ENCODE measurements at regions not wholly inside any gene's neighbourhood (a gene's known extent, or its start where the extent isn't known, plus 50 kb on each side); places are given as distances from the start of the nearest gene placed in this dataset.
"Not testable (repeated sequence)": the region's sequence is repeated elsewhere in the genome, so short reads cannot be mapped to it uniquely, and the experiment has no call there.

- no peak for DNase-seq (ENCODE audit: low read depth)
Measured at GRCh38 chr12:78269620-78270019, 438.9 kb downstream of the NAV3 start.

GRCh38 chr12:78271546-78271945 lies 440.9 kb downstream of the NAV3 start:
- no peak for DNase-seq (ENCODE audit: low read depth)

GRCh38 chr12:78275886-78276285 lies 445.2 kb downstream of the NAV3 start:
- no peak for DNase-seq (ENCODE audit: low read depth)

- no peak for DNase-seq (ENCODE audit: low read depth)
Measured at GRCh38 chr12:78278706-78279190, 448.1 kb downstream of the NAV3 start.

GRCh38 chr12:78279567-78279966 lies 448.9 kb downstream of the NAV3 start:
- no peak for DNase-seq (ENCODE audit: low read depth)

- not testable (repeated sequence) for DNase-seq (ENCODE audit: low read depth)
Measured at GRCh38 chr12:78281102-78281501, 450.4 kb downstream of the NAV3 start.

GRCh38 chr12:78284417-78284816 lies 453.7 kb downstream of the NAV3 start:
- no peak for DNase-seq (ENCODE audit: low read depth)

- DNase-seq (ENCODE audit: low read depth): no peak
Measured at GRCh38 chr12:78290606-78291345, 460.1 kb downstream of the NAV3 start.

- no peak for DNase-seq (ENCODE audit: low read depth)
Measured at GRCh38 chr12:78293059-78293686, 462.5 kb downstream of the NAV3 start.

GRCh38 chr12:78301282-78301681 lies 470.6 kb downstream of the NAV3 start:
- not testable (repeated sequence) for DNase-seq (ENCODE audit: low read depth)

- no peak for DNase-seq (ENCODE audit: low read depth)
Measured at GRCh38 chr12:78305808-78306207, 475.1 kb downstream of the NAV3 start.

GRCh38 chr12:78306236-78306635 lies 475.5 kb downstream of the NAV3 start:
- no peak for DNase-seq (ENCODE audit: low read depth)

- DNase-seq (ENCODE audit: low read depth): no peak
Measured at GRCh38 chr12:78308701-78309100, 478.0 kb downstream of the NAV3 start.

- no peak for DNase-seq (ENCODE audit: low read depth)
Measured at GRCh38 chr12:78315028-78315427, 484.3 kb downstream of the NAV3 start.

- DNase-seq (ENCODE audit: low read depth): no peak
Measured at GRCh38 chr12:78316136-78316535, 485.4 kb downstream of the NAV3 start.

- DNase-seq (ENCODE audit: low read depth): no peak
Measured at GRCh38 chr12:78316631-78317468, 486.2 kb downstream of the NAV3 start.

- DNase-seq (ENCODE audit: low read depth): no peak
Measured at GRCh38 chr12:78321696-78322095, 491.0 kb downstream of the NAV3 start.

GRCh38 chr12:78323226-78323625 lies 492.5 kb downstream of the NAV3 start:
- no peak for DNase-seq (ENCODE audit: low read depth)

- no peak for DNase-seq (ENCODE audit: low read depth)
Measured at GRCh38 chr12:78324234-78324633, 493.5 kb downstream of the NAV3 start.

GRCh38 chr12:78328524-78328923 lies 497.8 kb downstream of the NAV3 start:
- DNase-seq (ENCODE audit: low read depth): no peak

GRCh38 chr12:78330131-78330530 lies 499.4 kb downstream of the NAV3 start:
- no peak for DNase-seq (ENCODE audit: low read depth)

- no peak for DNase-seq (ENCODE audit: low read depth)
Measured at GRCh38 chr12:78331181-78331580, 500.5 kb downstream of the NAV3 start.
